HG02678 (cell line): ENCODE measurements at regions not wholly inside any gene's neighbourhood (a gene's known extent, or its start where the extent isn't known, plus 50 kb on each side); places are given as distances from the start of the nearest gene placed in this dataset.

Experiments
- ATAC-seq: cut with Tn5 transposase; IDR thresholded peaks from one replicate; pipeline ENCODE4 v1.9.1; 2021; ENCODE audit warnings: mild to moderate bottlenecking, moderate library complexity; ENCODE audit not compliant: unreplicated experiment

DNA sequence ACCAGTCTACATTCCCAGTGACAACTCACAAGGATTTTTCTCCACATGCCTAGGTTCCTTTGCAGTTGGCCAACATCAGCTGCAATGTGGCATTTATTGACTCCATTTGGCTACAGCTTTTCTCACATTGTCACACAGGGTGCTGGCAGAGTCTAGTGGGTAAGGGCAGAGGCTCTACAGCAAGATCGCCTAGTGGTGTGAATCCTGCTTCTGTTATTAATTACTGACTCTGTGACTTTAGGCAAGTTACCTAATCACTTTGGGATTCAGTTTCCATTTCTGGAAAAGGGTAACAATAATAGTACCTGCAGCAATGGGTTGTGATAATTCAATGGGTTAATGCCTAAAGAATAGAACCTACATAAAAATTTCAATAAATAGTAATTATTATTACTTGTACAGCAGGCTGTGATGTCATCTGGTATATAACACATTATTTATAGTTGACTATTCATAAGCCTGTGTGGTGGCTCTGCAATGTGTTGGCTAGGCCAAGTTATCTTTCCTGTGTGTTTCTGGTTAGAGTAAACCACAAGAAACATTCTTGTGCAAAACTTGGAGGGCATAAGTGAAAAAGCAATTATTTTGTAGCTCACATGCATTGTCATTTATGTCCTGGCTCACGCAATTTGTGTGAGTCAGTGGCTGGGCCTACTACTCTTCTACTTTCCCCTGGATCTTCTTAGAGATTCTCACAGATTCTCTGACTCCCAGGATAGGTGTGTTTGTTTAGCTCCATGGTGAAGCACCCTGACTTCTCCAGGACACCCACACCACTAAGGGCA is 59.5 kb downstream of the PTGS2 start:
- ATAC-seq: no peak

DNA sequence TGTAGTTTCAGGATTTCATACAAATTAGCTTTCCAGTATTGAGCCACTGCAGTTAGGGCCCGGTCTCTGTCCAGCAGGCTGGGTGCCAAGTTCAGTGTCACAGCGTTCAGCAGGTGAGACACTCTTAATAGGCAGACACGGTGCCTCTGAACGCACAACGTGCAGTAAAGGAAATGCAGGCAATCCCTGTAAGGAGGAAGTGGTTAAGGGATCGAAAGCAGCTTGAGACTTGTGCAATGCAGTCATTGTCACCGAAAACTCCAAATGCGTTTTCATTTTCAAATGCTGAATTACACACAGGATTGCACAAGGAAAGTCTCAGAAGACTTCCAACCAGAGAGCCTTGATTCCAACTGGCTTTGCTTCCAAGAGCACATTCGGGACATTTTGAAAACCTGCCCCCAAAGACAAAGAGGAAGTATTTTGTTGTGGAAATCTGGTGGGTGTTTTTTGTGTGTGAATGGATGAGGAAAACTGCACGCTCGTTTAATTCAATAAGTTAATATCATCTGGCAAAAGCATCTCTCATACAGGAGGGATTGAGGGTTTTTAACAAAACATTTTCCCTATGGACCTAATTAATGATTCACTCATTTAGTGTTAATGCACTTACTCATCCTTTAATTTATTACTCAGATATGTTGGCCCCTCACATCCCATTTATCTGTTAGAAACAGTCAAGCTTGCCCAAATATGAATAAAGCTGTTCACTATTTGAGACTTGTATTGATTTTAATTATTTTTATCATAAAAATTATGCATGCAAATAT is 61.6 kb downstream of the PTGS2 start:
- ATAC-seq: peak; percentile 100

GRCh38 chr1:186617926-186618325 is 62.3 kb downstream of the PTGS2 start:
- ATAC-seq: no peak

DNA sequence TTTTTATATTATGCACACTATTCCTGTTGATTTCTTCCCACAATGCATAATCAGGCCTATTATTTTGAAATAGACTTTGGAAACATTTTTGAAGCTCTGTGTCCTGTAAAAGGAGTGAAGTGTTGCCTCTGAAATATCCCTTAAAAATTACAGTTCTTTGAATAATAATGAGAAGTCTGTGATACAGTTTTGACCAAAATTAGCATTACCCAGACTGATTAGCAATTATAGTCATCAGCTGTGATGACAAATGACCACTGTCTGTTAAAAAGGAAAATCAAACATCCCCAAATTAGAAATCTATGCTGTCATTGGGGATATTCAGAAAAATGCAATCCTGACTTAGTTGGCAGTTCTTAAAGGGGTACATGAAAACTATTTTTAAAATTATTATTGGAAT is 63.7 kb downstream of the PTGS2 start:
- no peak for ATAC-seq

GRCh38 chr1:186615332-186615731 is 64.9 kb downstream of the PTGS2 start:
- no peak for ATAC-seq

GRCh38 chr1:186611156-186611555 is 69.1 kb downstream of the PTGS2 start:
- ATAC-seq: no peak

DNA sequence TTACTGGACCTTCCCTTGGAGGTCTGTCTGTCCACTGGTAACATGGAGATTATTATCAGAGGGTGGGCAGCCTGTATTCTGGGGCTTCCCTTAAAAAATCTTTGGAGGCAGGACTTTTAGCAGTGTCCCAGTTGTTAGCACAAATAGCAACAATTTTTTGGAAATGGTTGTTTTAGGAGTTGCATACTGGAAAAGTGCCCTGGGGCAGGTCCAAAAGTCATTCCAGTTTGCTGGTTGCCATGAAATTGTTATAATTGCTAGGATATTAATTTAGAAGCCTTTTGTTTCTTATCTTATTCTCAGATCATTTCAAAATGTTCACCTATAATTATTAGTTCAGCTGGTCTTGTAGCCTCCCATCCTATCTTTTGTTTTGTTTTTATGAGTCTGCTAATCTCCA is 71.0 kb downstream of the PTGS2 start:
- no peak for ATAC-seq

GRCh38 chr1:186605762-186606350 is 74.4 kb downstream of the PTGS2 start:
- peak; percentile 90 for ATAC-seq

DNA sequence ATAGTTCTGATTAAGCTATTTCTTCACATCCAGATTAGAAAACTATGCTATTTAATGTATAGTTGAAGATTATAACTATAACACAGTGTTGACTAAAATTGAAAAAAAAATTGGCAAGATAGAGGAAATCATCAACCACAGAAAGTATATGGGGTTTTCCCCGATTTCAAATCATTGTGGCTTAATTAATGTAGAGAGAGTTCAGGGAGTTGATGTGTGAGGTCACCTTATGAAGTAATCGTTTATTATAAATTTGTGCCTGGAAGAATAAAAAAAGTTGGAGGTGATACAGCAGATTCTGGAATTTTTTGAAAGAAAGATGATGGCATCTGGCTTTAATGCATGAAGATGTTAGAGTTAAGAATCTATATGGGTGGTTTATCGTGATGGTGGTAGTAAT is 84.3 kb downstream of the PTGS2 start:
- ATAC-seq: no peak

DNA sequence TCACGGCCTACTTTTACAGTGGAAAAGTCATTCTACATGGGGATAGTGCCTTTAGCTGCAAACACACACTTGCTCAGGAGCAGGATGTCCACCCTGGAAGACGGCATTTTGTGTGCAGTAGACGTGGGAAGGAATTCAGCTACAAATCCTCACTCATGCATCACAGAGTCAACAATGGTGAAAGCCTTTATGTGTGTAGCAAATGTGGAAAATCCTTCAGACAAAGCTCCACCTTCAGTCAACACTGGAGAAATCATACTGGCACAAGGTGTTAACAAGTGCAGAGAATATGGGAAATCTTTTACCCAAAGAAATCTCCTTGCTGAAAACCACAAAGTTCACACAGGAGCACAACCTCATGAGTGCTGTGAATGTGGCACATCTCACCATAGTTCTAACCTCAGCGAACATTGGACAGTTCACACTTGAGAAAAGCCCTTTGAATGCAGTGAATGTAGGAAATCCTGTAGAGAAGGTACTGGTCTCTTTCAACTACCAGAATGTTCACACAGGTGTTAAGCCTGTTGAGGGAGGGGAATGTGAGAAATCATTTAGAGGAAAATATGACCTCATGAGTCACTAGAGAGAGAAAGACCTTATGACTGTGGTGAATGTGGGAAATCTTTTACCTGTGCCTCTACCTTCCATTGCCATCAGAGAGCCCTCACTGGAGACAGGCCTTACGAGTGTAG is 101.8 kb downstream of the PTGS2 start:
- ATAC-seq: no peak

DNA sequence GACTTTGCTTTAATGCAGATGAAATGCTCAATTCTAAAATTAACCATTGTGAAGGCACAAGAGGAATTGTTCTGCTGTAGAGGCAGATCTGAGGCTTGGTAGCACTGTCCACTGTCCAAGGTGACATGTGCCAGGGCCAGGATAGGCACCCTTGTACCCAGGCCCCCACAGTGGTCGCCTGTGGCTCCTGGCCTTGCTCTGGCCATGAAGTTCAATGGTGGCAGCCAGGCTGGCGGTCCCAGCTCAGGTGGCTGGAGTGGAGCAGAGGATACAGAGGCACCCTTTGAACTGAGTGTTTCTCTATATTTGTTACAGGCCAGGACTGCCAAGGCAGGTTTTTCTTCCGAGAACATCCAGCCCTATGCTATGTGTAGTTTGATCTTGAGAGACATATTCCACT is 102.6 kb downstream of the PTGS2 start:
- no peak for ATAC-seq

- ATAC-seq: no peak
Measured at GRCh38 chr1:186577216-186577615, 103.0 kb downstream of the PTGS2 start.

DNA sequence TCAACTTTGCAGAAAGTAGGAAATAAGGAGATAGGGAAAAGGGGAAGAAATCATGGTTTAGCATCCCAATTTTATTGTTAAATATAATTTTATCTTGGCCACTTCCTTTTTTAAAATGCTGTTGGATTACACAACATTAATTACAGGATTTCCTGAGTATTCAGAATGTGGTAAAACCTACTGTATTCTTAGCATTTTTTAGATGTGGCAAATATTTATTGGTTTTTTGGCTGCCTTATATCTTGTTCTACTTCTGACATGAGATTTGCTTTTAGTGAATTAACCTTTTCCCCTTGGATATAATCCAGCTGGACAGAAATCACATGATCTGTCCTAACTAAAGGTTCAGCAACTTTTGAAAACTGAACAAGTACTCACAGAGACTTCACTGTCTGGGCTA is 104.9 kb downstream of the PTGS2 start:
- ATAC-seq: no peak

- ATAC-seq: no peak
Measured at GRCh38 chr1:186574926-186575325, 105.3 kb downstream of the PTGS2 start.

DNA sequence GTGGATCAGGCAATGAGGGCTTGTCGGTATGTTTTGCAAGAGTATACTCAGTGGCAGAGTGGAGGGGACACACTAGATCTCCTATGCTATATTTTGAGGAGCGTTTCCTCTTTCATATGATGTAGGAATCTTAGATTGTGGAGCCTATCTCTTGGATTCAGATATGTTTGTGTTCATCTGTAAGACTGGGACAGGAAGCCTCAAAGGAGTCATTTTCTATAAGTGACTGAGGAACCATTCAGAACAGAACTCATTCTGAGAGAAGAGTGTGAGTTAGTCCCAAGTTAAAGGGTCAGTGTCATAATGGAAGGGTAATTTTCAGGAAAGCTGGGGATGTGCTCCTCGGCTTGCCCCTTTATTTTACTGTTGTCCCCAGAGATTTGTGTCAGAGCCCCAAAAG is 107.7 kb downstream of the PTGS2 start:
- ATAC-seq: no peak

- no peak for ATAC-seq
Measured at GRCh38 chr1:186571771-186572170, 108.5 kb downstream of the PTGS2 start.

GRCh38 chr1:186569856-186570255 is 108.9 kb upstream of the PDC start:
- ATAC-seq: no peak

- ATAC-seq: no peak
Measured at GRCh38 chr1:186568221-186568620, 107.3 kb upstream of the PDC start.

GRCh38 chr1:186566140-186566855 is 105.4 kb upstream of the PDC start:
- ATAC-seq: no peak

- ATAC-seq: no peak
Measured at GRCh38 chr1:186564582-186564981, 103.7 kb upstream of the PDC start.

DNA sequence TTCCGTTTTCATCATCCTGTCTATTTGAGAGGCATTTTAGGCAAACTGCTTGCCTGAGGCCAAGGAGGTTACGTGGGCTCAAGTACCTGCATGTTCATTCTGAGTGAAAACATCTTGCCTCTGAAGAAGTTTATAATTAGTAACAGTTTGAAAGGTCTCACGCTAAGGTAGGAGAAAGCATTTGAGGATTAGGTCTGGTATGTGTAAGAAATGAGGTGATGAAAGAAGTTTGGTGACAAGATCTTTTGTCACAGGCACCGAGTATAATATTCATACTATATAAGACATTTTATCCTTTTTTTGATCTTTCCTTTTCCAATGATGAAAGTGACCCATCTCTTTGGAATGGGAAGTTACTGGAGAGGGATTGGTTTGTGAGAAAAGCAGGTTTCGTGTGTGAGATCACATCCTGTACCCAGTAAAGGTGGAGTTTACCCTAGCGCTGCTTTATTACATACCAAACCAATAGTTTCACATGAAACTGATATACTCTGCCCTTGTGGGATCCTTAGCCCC is 98.7 kb upstream of the PDC start:
- no peak for ATAC-seq
